GM21528 (cell line): ENCODE measurements at regions not wholly inside any gene's neighbourhood (a gene's known extent, or its start where the extent isn't known, plus 50 kb on each side); places are given as distances from the start of the nearest gene placed in this dataset.

Experiments
- ATAC-seq: cut with Tn5 transposase; IDR thresholded peaks from one replicate; pipeline ENCODE4 v1.9.1; 2021; ENCODE audit warnings: mild to moderate bottlenecking, moderate library complexity; ENCODE audit not compliant: unreplicated experiment, low FRiP score

DNA sequence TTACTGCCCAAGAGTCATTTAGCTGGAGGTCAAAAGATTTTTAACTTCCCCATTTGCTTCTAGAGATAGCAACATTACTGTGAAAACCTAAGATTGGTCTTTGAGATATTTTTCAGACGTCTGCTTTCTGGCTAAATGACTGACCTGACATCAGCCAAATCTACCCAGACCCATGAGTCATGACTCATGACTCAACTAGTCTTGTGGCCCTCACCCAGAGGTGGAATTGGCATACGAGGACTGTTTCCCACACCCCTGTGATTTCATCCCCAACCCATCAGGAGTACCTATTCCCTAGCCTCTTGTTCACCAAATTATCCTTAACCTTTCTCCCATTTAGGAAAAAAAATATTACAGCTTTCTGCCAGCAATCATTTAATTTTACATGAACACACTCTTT lies 641.6 kb downstream of the CDY2B start:
- no peak for ATAC-seq

DNA sequence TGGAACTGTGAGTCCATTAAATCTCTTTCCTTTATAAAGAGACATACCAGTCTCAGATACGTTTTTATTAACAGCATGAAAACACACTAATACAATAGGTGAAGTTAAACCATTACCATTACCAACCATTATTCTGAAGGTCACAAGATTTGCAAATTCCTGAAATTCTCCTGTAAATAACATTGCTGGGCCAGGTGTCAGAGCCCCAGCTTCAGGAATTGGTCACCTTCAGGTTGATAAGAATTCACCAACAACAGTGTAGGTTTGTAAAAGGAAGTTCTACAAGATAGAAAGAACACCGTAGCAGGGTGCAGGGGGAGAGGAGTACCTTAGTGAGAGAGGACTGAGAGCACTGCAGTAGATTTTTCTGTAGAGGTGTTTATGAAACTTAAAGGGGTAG lies 644.3 kb downstream of the CDY2B start:
- ATAC-seq: no peak

DNA sequence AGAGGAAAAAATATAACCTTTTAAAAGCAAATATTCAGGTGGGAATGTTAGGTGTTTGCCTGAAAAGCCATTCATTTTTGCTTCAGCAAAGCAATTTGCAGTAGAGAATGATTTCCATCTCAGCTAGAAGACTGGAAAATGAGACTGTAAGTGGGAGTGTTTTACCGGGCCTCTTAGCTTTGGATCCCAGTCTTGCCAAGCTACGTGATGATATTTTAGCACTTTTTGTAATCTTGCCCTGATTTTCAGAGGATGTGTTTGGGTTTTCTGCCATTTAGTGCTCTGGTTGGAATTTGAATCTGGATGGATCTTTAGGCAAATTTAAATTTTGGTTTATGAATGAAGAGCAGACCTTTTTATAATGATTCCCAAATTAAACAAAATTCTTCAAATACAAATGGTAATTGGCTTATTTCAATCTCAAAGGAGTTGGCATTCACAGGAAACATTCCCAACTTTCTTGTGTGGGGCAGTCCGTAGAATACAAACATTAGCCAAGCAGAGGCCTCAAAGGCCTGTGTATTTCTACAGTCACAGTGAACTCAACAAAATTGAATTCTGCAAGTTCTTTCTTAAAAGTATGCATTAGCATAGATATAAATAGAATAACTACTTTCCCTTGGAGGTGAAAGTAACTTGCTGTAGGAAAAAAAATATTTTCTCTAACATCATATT lies 646.4 kb downstream of the CDY2B start:
- ATAC-seq: no peak

DNA sequence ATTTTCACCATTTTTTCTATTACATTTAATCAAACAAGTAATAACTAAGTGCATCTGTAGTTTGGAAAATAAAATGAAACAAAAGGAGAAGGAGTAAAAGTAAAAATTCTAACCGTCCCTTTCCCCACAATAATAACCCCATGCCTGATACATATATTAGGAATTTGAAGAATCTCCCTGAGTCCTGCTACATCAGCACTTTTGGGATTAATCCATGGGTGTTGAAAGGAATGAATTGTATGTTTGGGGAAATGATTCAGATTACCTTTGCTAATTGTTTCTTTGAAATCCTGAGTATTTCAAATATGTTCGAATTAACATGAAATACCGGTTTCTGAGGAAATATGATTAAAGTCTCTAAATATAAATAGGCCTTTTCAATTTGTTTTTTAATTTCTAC lies 648.0 kb downstream of the CDY2B start:
- no peak for ATAC-seq

DNA sequence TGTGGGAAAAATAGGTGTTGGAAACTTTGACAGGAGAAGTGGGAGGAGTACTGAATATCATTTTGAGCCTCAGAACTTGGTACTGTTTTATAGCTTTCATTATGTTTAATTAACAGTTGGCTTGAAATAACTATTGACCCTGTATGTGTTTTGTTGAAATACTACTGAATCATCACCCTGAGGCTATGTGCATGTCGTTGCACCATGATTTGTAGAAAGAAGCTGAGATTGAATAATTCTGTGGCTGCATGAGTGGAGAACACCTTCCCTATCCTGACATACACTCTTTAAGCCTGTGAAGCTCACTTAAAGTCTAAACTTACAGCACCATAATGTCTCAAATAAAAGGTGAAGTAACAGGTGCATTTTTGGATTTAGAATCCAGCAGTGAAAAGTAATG lies 656.5 kb downstream of the CDY2B start:
- no peak for ATAC-seq

DNA sequence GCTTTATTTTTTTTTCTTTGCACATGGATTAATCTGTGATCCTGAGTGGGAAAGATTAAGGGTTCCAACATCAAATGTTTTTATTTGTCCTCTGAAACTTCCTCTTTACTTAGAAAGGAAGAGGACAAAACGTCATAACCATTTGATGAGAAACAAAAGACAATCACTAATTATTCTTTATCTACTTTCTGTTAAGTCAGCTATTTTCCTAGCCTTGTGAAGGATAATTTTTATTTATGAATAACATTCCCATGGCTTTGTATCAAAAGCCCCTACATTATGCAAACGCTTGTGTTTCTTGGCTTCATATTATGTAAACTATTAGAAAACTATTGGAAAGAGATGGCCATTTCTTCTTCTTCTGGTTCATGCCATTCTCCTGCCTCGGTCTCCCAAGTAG lies 677.6 kb downstream of the CDY2B start:
- no peak for ATAC-seq

DNA sequence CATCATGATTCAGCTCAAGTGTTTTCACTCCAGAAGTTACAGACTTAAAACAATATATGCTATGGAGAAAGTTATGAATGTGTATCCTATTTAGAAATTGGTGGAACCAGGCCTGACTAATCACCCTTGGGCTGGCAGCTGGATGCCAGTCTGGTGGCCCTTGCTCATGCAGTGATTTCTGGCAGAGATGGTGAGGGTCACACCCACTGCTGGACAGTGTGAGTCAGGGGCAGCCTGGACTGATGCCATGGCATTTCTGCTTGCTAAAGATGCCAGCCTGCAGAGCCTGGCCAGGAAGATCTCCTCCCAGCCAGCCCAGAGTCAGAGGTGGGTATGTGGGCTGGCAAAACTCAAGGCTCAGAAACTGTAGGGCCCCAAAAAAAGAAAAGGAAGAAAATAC lies 695.7 kb downstream of the CDY2B start:
- no peak for ATAC-seq

DNA sequence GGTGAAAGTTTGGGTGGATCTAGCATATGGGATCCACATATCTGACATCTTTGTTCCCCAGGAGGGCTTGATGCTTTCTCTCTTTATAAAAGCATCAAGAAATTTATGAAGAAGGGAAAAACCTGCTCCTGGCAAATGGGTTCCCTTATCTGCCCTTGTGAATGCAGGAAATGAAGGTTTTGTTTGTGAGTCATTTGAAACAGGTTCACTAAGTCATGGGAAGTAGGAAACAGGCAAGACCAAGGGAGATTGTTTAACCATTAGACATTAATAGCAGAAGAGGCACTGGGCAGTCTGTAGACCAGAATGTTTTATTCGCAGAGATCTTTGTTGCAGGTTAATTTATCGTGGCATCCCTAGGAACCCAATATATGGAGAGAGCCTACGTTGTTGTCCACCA lies 713.1 kb downstream of the CDY2B start:
- ATAC-seq: no peak

DNA sequence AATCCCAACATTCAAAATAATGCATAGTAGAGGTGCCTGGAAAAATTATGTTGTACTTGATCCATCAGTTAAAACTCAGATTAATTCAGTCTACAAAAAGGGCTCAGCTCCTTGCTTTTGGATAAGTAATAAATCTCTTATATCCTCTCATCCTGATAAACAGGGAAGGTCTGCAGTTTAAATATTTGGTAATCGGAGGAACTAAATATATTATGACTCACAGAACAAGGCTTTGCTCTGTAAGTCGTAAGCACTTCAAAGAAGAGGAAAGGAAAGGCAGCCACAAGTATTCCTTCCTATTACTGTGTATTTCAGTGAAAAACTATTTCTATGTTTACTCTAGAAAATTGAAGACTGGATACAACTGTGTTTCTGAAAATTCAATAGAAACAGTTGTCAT lies 757.9 kb downstream of the CDY2B start:
- ATAC-seq: no peak

DNA sequence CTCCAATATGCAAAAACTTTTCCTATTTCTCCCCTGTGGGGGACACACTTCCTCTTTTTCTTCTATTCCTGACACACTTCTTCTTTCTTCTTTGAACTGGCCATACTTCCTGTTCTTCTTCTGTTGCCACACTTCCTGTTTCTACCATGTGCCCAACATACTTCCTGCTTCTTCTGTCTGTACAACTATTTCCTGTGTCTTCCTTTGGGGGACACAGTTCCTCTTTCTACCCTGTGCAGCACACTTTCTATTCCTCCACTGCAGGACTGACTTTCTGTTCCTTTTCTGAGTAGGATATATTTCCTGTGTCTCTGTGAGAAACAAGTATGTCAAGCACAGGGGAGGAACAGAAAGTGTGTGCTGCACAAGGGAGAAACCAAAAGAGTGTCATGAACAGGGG lies 794.7 kb downstream of the CDY2B start:
- no peak for ATAC-seq

DNA sequence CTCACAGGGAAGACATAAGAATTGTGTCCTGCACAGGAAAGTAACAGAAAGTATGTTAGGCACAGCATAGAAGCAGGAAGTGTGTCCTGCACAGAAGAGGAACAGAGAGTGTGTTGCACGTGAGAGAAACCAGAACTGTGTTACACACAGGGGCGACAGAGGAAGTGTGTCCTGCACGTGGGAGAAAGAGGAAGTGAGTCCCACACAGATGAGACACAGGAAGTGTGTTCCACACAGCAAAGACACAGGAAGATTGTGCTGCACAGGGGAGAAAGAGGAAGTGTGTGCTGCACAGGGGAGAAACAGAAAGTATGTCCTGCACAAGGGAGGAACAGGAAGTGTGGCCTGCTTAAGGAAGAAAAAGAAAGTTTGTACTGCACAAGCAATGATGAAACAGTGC lies 800.1 kb downstream of the CDY2B start:
- ATAC-seq: no peak

DNA sequence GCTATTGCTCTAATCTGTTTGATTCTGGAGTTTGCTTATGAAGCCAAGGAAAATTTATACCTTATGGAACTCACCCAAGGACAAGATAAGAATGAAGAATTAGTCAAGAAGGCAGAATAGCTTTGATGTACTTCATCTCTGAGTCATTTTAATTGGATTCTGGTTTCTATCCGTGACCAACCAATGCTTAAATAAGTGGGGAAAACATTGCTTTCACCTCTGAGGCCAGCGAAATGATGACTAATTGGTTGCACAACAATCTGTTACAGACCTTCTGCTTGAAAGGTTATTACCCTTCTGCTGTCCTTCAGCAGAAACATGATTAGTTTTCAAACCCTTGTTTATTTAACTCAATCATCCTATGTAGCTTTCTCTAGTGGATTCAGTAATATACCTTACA lies 812.7 kb downstream of the CDY2B start:
- no peak for ATAC-seq

DNA sequence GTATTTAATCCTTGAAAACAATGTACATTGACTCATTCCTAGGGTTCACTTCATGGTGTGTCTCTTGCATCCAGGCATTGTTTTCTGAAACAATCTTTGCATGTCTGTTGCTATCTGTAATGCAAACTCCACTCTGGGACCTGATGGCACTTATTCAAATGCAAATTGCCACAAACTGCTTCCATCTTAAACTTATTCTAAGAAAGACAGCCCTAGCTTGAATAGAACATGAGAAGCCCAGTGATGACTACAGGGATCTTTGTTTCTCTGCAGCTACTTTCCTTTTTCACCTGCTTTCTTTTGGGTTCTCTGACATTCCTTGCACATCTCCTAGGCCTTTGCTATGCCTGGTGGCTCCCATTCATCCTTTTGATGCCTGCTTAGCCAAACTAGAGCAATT lies 827.0 kb downstream of the CDY2B start:
- no peak for ATAC-seq

DNA sequence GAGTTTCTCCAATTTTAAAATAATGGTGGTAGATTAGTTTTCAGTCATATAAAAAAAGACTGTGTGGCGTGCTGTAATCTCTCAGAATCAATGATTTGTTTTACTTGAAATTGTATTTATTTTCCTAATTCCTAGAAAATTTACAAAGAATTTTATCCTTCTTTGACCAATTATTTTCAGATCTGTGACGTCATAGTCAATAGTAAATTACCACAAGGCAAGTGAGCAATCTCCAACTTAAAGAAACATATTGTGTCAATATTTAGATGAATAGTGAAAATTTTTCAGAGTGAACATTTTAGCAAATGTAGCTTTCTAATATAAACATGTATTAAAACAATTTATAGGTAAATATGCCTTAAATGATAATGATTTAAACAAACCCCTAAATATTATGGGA lies 829.6 kb downstream of the CDY2B start:
- ATAC-seq: no peak

DNA sequence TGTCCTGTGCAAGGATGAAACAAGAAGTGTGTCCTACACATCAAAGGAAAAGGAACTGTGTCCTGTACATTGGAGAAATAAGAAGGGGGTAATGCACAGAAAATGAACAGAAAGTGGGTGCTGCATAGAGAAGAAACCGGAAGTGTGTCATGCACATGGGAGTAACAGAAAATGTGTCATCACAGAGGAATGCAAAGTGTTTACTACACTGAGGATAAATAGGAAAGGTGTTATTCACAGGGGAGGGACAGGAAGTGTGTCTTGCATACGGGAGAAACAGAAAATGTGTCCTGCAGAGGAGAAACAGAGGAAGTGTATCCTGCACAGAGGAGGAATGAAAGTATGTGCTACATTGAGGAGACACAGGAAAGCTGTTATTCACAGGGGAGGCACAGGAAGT lies 834.9 kb downstream of the CDY2B start:
- no peak for ATAC-seq

DNA sequence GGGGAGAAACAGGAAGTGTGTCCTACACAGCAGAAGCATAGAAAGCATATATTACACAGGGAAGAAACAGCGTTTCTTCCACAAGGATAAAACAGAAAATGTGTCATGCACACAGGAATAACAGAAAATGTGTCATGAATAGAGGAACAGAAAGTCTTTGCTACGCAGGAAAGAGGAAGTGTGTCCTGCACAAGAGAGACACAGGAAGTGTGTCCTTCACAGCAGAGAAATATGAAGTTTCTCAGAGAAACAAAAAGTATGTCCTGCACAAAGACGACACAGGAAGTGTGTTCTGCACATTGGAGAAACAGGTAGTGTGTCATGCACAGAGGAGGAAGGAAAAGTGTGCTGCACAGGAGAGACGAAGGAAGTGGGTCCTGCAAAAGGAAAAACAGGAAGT lies 835.3 kb downstream of the CDY2B start:
- no peak for ATAC-seq

DNA sequence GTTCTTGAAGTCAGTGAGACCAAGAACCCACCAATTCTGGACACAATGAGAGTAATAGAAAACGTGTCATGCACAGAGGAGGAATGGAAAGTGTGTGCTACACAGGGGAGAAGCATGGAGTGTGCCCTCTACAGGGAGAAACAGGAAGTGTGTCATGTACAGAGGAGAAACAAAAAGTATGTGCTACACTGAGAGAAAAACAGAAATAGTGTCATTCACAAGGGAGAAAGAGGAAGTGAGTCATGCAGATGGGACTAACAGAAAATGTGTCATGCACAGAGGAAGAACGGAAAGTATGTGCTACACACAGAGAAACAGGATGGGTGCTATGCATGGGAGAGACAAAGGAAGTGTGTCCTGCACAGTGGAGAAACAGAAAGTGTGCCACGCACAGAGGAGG lies 835.7 kb downstream of the CDY2B start:
- no peak for ATAC-seq

DNA sequence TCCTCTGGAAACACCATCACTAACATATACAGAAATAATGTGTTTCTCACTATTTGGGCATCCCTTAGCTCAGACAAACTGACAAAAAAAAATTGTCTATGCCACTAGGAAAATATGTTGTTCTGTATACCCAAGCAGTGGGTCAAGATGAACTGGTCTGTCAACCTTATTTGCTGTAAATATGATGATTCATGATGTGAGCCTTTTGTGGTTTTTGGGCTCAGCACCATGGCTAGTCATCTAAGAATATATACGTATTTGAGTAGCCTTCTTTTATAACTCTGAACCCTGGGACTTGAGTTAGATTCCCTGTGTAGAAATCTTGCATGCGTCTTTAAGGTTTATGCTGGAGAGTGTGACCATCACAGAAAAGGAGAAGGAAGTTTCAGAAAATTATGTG lies 841.6 kb downstream of the CDY2B start:
- no peak for ATAC-seq

DNA sequence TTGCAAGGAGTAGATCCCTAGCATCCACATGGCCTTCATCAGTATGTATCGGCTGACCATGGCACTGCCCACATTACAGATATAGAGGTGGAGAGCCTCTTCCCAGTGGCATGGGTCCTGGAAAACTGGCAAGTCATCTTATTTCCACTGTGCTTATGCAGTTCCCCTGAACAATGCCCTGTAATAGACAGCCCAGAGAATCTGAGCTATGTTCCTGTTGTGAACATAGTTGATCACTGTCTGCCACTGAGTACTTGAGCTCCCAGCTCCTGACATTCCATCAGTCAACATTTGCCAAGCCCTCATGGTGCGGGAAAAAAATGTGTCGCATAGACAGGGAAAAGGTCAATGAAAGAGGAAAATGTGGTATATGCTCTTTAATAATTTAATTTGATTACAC lies 861.9 kb downstream of the CDY2B start:
- no peak for ATAC-seq

DNA sequence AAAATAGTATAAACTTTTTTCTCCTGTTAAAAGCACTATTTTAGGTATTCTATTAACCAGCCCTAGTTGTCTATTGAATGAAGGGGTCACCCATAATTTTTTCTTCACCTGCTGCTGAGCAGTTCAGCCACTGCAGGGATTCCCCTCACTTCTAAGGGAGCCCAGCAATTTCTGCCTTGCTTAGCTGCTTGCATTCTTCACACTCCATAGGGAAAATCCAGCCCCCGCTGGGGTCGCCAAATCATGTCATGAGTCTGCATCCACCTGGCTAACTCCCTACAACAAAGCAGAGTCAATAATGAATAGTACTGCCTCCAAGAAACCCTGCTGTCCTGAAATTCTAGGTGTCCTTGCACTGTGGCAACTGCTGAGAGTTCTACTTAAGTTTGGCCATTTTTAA lies 886.5 kb downstream of the CDY2B start:
- no peak for ATAC-seq

DNA sequence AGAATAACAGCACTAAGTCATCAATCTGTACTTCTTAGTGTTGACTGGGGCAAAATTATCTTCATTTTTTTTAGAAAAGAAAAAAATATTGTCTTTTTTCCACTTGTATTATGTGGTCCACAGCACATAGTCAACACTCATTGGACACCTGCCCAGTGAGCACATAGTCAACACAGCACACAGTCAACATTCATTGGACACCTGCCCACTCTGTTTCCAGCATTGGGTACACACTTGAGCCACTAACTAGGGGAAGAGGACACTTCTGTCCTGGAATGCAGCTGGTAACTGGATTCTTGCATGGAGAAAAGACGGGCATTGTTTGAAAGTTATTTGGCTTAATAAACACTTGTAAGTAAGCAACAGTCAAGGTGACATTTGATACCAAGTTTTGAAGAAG lies 898.2 kb downstream of the CDY2B start:
- no peak for ATAC-seq

DNA sequence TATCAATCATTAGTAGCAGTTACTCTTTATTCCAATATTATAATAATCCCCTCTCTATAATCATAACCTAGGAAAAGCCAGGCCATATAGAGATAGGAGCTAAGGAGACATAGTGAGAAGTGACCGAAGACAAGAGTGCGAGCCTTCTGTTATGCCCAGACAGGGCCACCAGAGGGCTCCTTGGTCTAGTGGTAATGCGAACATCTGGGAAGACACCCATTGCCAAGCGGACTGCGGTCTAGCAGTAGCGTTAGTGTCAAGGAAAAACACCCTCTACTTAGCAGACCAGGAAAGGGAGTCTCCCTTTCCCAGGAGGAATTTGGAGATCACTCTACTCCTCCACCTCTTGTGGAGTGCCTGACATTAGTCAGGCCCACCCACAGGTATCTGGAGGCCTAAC lies 920.9 kb downstream of the CDY2B start:
- no peak for ATAC-seq

DNA sequence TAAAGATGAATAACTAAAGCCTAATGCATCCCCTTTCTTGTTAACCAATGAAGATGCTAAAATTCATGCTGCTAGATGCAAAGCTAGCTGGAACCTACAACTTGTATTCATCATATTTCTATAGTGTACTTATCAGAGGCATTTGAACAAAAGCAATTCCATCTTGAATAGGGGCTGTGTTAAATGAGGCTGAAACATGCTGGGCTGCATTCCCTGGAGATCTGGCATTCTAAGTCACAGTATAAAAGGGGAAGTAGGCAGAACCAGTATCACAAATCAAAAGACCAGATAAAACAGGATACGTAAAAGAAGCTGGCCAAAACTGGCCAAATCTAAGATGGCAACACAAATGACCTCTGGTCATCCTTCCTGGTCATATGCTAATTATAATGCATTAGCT lies 932.8 kb downstream of the CDY2B start:
- no peak for ATAC-seq
